ENCODE measurements at regions not wholly inside any gene's neighbourhood (a gene's known extent, or its start where the extent isn't known, plus 50 kb on each side); places are given as distances from the start of the nearest gene placed in this dataset.
"Not testable (repeated sequence)": the region's sequence is repeated elsewhere in the genome, so short reads cannot be mapped to it uniquely, and the experiment has no call there.

GRCh38 chr2:215535741-215536140, 99.9 kb upstream of the FN1 start:
- H3K27me3 ChIP-seq (ENCODE audit: control insufficient read depth, insufficient read depth, low read length): no peaks in the 10 kb centered on the region
- no peak overlapping the region for H3K9ac ChIP-seq (ENCODE audit: low read length)
- peaks cover 5% of the 10 kb centered on the region; the same call in 1 of the 2 replicates for H3K4me1 ChIP-seq (ENCODE audit: control insufficient read depth, insufficient read depth, low read length)
- H3K36me3 ChIP-seq (ENCODE audit: control insufficient read depth, insufficient read depth, low read length): no peaks in the 10 kb centered on the region
- peaks cover 24% of the 10 kb centered on the region for H3K9me3 ChIP-seq (ENCODE audit: control insufficient read depth, insufficient read depth, low read depth, low read length)
- H3K27ac ChIP-seq (ENCODE audit: low read depth, low read length): no peak overlapping the region
- no peak overlapping the region for H3K4me3 ChIP-seq (ENCODE audit: low read depth, low read length)

- peaks cover 5% of the 10 kb centered on the region; the same call in 1 of the 2 replicates for H3K4me1 ChIP-seq (ENCODE audit: control insufficient read depth, insufficient read depth, low read length)
- no peak overlapping the region for H3K9ac ChIP-seq (ENCODE audit: low read length)
- no peak overlapping the region for H3K4me3 ChIP-seq (ENCODE audit: low read depth, low read length)
- H3K27me3 ChIP-seq (ENCODE audit: control insufficient read depth, insufficient read depth, low read length): no peaks in the 10 kb centered on the region
- H3K9me3 ChIP-seq (ENCODE audit: control insufficient read depth, insufficient read depth, low read depth, low read length): peaks cover 24% of the 10 kb centered on the region
- no peak overlapping the region for H3K27ac ChIP-seq (ENCODE audit: low read depth, low read length)
- H3K36me3 ChIP-seq (ENCODE audit: control insufficient read depth, insufficient read depth, low read length): no peaks in the 10 kb centered on the region
Measured at GRCh38 chr2:215535125-215535668, 99.3 kb upstream of the FN1 start.

- not testable (repeated sequence) for H3K4me1 ChIP-seq (ENCODE audit: control insufficient read depth, insufficient read depth, low read length); H3K36me3 ChIP-seq (ENCODE audit: control insufficient read depth, insufficient read depth, low read length)
Measured at GRCh38 chr2:215533716-215534115, 97.8 kb upstream of the FN1 start.

GRCh38 chr2:215532844-215533243, 97.0 kb upstream of the FN1 start:
- H3K36me3 ChIP-seq (ENCODE audit: control insufficient read depth, insufficient read depth, low read length): no peaks in the 10 kb centered on the region
- H3K4me3 ChIP-seq (ENCODE audit: low read depth, low read length): no peak overlapping the region
- H3K4me1 ChIP-seq (ENCODE audit: control insufficient read depth, insufficient read depth, low read length): peaks cover 5% of the 10 kb centered on the region; the same call in 1 of the 2 replicates
- no peak overlapping the region for H3K27ac ChIP-seq (ENCODE audit: low read depth, low read length)
- H3K9ac ChIP-seq (ENCODE audit: low read length): no peak overlapping the region
- H3K27me3 ChIP-seq (ENCODE audit: control insufficient read depth, insufficient read depth, low read length): no peaks in the 10 kb centered on the region
- peaks cover 24% of the 10 kb centered on the region for H3K9me3 ChIP-seq (ENCODE audit: control insufficient read depth, insufficient read depth, low read depth, low read length)

More at GRCh38 chr2:215533716-215534115, 97.8 kb upstream of the FN1 start:
- H3K4me3 ChIP-seq (ENCODE audit: low read depth, low read length); H3K27ac ChIP-seq (ENCODE audit: low read depth, low read length); H3K9ac ChIP-seq (ENCODE audit: low read length); H3K27me3 ChIP-seq (ENCODE audit: control insufficient read depth, insufficient read depth, low read length): not testable (repeated sequence)
- H3K9me3 ChIP-seq (ENCODE audit: control insufficient read depth, insufficient read depth, low read depth, low read length): peaks cover 24% of the 10 kb centered on the region

GRCh38 chr2:215531284-215531683, 95.4 kb upstream of the FN1 start:
- Histone ChIP-seq H3K9ac (ENCODE audit: low read length) (no peak overlapping the region), H3K27me3 (ENCODE audit: control insufficient read depth, insufficient read depth, low read length) (no peaks in the 10 kb centered on the region), H3K27ac (ENCODE audit: low read depth, low read length) (no peak overlapping the region), H3K4me3 (ENCODE audit: low read depth, low read length) (no peak overlapping the region), H3K4me1 (ENCODE audit: control insufficient read depth, insufficient read depth, low read length) (no peaks in the 10 kb centered on the region), H3K36me3 (ENCODE audit: control insufficient read depth, insufficient read depth, low read length) (no peaks in the 10 kb centered on the region), H3K9me3 (ENCODE audit: control insufficient read depth, insufficient read depth, low read depth, low read length) (peaks cover 24% of the 10 kb centered on the region)

- H3K36me3 ChIP-seq (ENCODE audit: control insufficient read depth, insufficient read depth, low read length): no peaks in the 10 kb centered on the region
- no peaks in the 10 kb centered on the region for H3K4me1 ChIP-seq (ENCODE audit: control insufficient read depth, insufficient read depth, low read length)
- no peak overlapping the region for H3K9ac ChIP-seq (ENCODE audit: low read length)
- H3K4me3 ChIP-seq (ENCODE audit: low read depth, low read length): no peak overlapping the region
- H3K27me3 ChIP-seq (ENCODE audit: control insufficient read depth, insufficient read depth, low read length): no peaks in the 10 kb centered on the region
- peaks cover 24% of the 10 kb centered on the region for H3K9me3 ChIP-seq (ENCODE audit: control insufficient read depth, insufficient read depth, low read depth, low read length)
- no peak overlapping the region for H3K27ac ChIP-seq (ENCODE audit: low read depth, low read length)
Measured at GRCh38 chr2:215530191-215530968, 94.5 kb upstream of the FN1 start.

GRCh38 chr2:215529271-215529670, 93.4 kb upstream of the FN1 start:
- Histone ChIP-seq H3K27ac (ENCODE audit: low read depth, low read length) (no peak overlapping the region), H3K4me3 (ENCODE audit: low read depth, low read length) (no peak overlapping the region), H3K4me1 (ENCODE audit: control insufficient read depth, insufficient read depth, low read length) (no peaks in the 10 kb centered on the region), H3K9me3 (ENCODE audit: control insufficient read depth, insufficient read depth, low read depth, low read length) (peaks cover 15% of the 10 kb centered on the region), H3K9ac (ENCODE audit: low read length) (no peak overlapping the region), H3K27me3 (ENCODE audit: control insufficient read depth, insufficient read depth, low read length) (no peaks in the 10 kb centered on the region), H3K36me3 (ENCODE audit: control insufficient read depth, insufficient read depth, low read length) (no peaks in the 10 kb centered on the region)

- H3K9ac ChIP-seq (ENCODE audit: low read length): no peak overlapping the region
Measured at GRCh38 chr2:215528555-215528954, 92.7 kb upstream of the FN1 start.

GRCh38 chr2:215527736-215528135, 91.9 kb upstream of the FN1 start:
- no peak overlapping the region for H3K4me3 ChIP-seq (ENCODE audit: low read depth, low read length)
- no peaks in the 10 kb centered on the region for H3K4me1 ChIP-seq (ENCODE audit: control insufficient read depth, insufficient read depth, low read length)
- H3K36me3 ChIP-seq (ENCODE audit: control insufficient read depth, insufficient read depth, low read length): no peaks in the 10 kb centered on the region
- peaks cover 1% of the 10 kb centered on the region; the same call in 1 of the 2 replicates for H3K9me3 ChIP-seq (ENCODE audit: control insufficient read depth, insufficient read depth, low read depth, low read length)
- no peak overlapping the region for H3K9ac ChIP-seq (ENCODE audit: low read length)
- no peaks in the 10 kb centered on the region for H3K27me3 ChIP-seq (ENCODE audit: control insufficient read depth, insufficient read depth, low read length)
- H3K27ac ChIP-seq (ENCODE audit: low read depth, low read length): no peak overlapping the region

More at GRCh38 chr2:215528555-215528954, 92.7 kb upstream of the FN1 start:
- Histone ChIP-seq H3K27me3 (ENCODE audit: control insufficient read depth, insufficient read depth, low read length) (no peaks in the 10 kb centered on the region), H3K4me1 (ENCODE audit: control insufficient read depth, insufficient read depth, low read length) (no peaks in the 10 kb centered on the region), H3K9me3 (ENCODE audit: control insufficient read depth, insufficient read depth, low read depth, low read length) (peaks cover 8% of the 10 kb centered on the region; the same call in 1 of the 2 replicates), H3K36me3 (ENCODE audit: control insufficient read depth, insufficient read depth, low read length) (no peaks in the 10 kb centered on the region), H3K27ac (ENCODE audit: low read depth, low read length) (no peak overlapping the region), H3K4me3 (ENCODE audit: low read depth, low read length) (no peak overlapping the region)

- H3K36me3 ChIP-seq (ENCODE audit: control insufficient read depth, insufficient read depth, low read length): no peaks in the 10 kb centered on the region
- H3K4me1 ChIP-seq (ENCODE audit: control insufficient read depth, insufficient read depth, low read length): no peaks in the 10 kb centered on the region
- H3K4me3 ChIP-seq (ENCODE audit: low read depth, low read length): no peak overlapping the region
- H3K27ac ChIP-seq (ENCODE audit: low read depth, low read length): no peak overlapping the region
- H3K27me3 ChIP-seq (ENCODE audit: control insufficient read depth, insufficient read depth, low read length): no peaks in the 10 kb centered on the region
- H3K9me3 ChIP-seq (ENCODE audit: control insufficient read depth, insufficient read depth, low read depth, low read length): no peaks in the 10 kb centered on the region
- no peak overlapping the region for H3K9ac ChIP-seq (ENCODE audit: low read length)
Measured at GRCh38 chr2:215526341-215526740, 90.5 kb upstream of the FN1 start.

GRCh38 chr2:215522237-215522636, 86.4 kb upstream of the FN1 start:
- H3K27ac ChIP-seq (ENCODE audit: low read depth, low read length): no peak overlapping the region
- no peaks in the 10 kb centered on the region for H3K9me3 ChIP-seq (ENCODE audit: control insufficient read depth, insufficient read depth, low read depth, low read length)
- no peak overlapping the region for H3K9ac ChIP-seq (ENCODE audit: low read length)
- H3K27me3 ChIP-seq (ENCODE audit: control insufficient read depth, insufficient read depth, low read length): no peaks in the 10 kb centered on the region
- H3K4me1 ChIP-seq (ENCODE audit: control insufficient read depth, insufficient read depth, low read length): no peaks in the 10 kb centered on the region
- no peaks in the 10 kb centered on the region for H3K36me3 ChIP-seq (ENCODE audit: control insufficient read depth, insufficient read depth, low read length)
- H3K4me3 ChIP-seq (ENCODE audit: low read depth, low read length): no peak overlapping the region

All from HUES6 (cell line).